A673 (cell line): ENCODE measurements at regions not wholly inside any gene's neighbourhood (a gene's known extent, or its start where the extent isn't known, plus 50 kb on each side); places are given as distances from the start of the nearest gene placed in this dataset.

Source experiments
- BruUV-seq: library from RNA; stranded (reverse); fragments of 400-500 nt; replicated peaks from 2 replicates; lab custom pipeline; 2021; lab: Mats Ljungman, UMichigan
- CTCF ChIA-PET: fragments of 300-600 bp; sonication (Branson Sonifier 250); formaldehyde crosslinking; loops from one replicate; lab custom pipeline; 2022; ENCODE audit warnings: antibody characterized with exemption; lab: Charles Lee
- POLR2A ChIA-PET: fragments of 300-600 bp; sonication (Branson Sonifier 250); formaldehyde crosslinking; loops from one replicate; lab custom pipeline; 2022; ENCODE audit warnings: antibody characterized with exemption; ENCODE audit not compliant: low non-redundant PET; lab: Charles Lee
- DNase-seq: peaks from one replicate; pipeline ENCODE4 v3.0.0-alpha.2; 2015; ENCODE audit warnings: low spot score
- H3K27ac ChIP-seq: fragments of 200-600 bp; sonication (generic); 2 replicates; pipeline ENCODE4 v1.5.1; 2016; ENCODE audit warnings: mixed run types, low read depth, mild to moderate bottlenecking, mixed read lengths, antibody characterized with exemption, low read length; ENCODE audit not compliant: poor library complexity, severe bottlenecking
- H3K27me3 ChIP-seq: fragments of 200-600 bp; sonication (generic); replicated peaks from 2 replicates; pipeline ENCODE4 v1.6.1; 2017; ENCODE audit warnings: mixed run types, low read depth, mild to moderate bottlenecking, mixed read lengths, antibody characterized with exemption, low read length; ENCODE audit not compliant: insufficient read depth, poor library complexity
- H3K36me3 ChIP-seq: fragments of 200-600 bp; sonication (generic); 2 replicates; pipeline ENCODE4 v1.6.1; 2016; ENCODE audit warnings: mixed run types, mild to moderate bottlenecking, mixed read lengths, antibody characterized with exemption, low read length; ENCODE audit not compliant: insufficient read depth, poor library complexity, severe bottlenecking
- H3K4me1 ChIP-seq: fragments of 200-600 bp; sonication (generic); 2 replicates; pipeline ENCODE4 v1.6.1; 2017; ENCODE audit warnings: mixed run types, mild to moderate bottlenecking, mixed read lengths, antibody characterized with exemption, low read length; ENCODE audit not compliant: insufficient read depth, poor library complexity, severe bottlenecking
- H3K4me3 ChIP-seq: fragments of 200-600 bp; sonication (generic); 2 replicates; pipeline ENCODE4 v1.5.1; 2016; ENCODE audit warnings: low read depth, mixed run types, mild to moderate bottlenecking, mixed read lengths, low read length; ENCODE audit not compliant: poor library complexity, severe bottlenecking
- H3K9me3 ChIP-seq: fragments of 200-600 bp; sonication (generic); 2 replicates; pipeline ENCODE4 v1.6.1; 2016; ENCODE audit warnings: mixed run types, low read depth, mild to moderate bottlenecking, mixed read lengths, antibody characterized with exemption, low read length; ENCODE audit not compliant: poor library complexity, severe bottlenecking
- EZH2 ChIP-seq: fragments of 200-600 bp; sonication (generic); IDR thresholded peaks from 2 replicates; pipeline ENCODE4 v1.6.1; 2017; ENCODE audit warnings: borderline replicate concordance, low read depth, mild to moderate bottlenecking, mixed read lengths, antibody characterized with exemption, low read length; ENCODE audit not compliant: poor library complexity, severe bottlenecking
- intact Hi-C: fragments of 100-400 bp; cut with micrococcal nuclease; formaldehyde crosslinking; loops from one replicate; pipeline ENCODE4 v1.10.0; 2022; ENCODE audit not compliant: unreplicated experiment
- TF ChIP-seq, protein P1 (sequence below): fragments of 300-800, 200-600 bp; sonication (generic); conservative IDR thresholded peaks from 2 replicates; pipeline ENCODE4 v1.5.1; 2017; ENCODE audit warnings: low read depth, mild to moderate bottlenecking, antibody characterized with exemption, low read length, moderate library complexity, mixed read lengths

DNA sequence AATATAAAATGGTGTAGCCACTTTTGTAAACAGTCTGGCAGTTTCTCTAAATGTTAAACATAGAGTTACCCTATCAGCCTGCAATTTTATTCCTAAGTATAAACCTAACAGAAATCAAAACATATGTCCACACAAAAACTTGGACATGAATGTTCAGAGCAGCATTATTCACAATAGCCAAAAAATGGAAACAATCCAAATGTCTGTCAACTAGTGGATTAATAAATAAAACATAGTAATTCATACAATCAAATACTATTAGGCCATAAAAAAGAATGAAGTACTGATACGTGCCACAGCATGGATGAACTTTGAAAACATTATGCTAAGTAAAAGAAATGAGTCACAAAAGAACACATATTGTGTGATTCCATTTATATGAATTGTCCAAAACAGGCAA lies 196.5 kb downstream of the NUAK1 start:
- H3K9me3 ChIP-seq = no peaks in the 10 kb centered on the region
- intact Hi-C loops = no loop called here
- TF ChIP-seq EZH2 = no peak
- TF ChIP-seq, protein P1, sequence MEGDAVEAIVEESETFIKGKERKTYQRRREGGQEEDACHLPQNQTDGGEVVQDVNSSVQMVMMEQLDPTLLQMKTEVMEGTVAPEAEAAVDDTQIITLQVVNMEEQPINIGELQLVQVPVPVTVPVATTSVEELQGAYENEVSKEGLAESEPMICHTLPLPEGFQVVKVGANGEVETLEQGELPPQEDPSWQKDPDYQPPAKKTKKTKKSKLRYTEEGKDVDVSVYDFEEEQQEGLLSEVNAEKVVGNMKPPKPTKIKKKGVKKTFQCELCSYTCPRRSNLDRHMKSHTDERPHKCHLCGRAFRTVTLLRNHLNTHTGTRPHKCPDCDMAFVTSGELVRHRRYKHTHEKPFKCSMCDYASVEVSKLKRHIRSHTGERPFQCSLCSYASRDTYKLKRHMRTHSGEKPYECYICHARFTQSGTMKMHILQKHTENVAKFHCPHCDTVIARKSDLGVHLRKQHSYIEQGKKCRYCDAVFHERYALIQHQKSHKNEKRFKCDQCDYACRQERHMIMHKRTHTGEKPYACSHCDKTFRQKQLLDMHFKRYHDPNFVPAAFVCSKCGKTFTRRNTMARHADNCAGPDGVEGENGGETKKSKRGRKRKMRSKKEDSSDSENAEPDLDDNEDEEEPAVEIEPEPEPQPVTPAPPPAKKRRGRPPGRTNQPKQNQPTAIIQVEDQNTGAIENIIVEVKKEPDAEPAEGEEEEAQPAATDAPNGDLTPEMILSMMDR = no peak
- H3K36me3 ChIP-seq = no peaks in the 10 kb centered on the region
- H3K27ac ChIP-seq = no peak overlapping the region
- ChIA-PET CTCF (no interaction called here), POLR2A (no interaction called here)
- DNase-seq = no peak
- H3K4me1 ChIP-seq = no peaks in the 10 kb centered on the region
- no peaks in the 10 kb centered on the region for H3K27me3 ChIP-seq
- no TSS peak for BruUV-seq
- H3K4me3 ChIP-seq = no peak overlapping the region

DNA sequence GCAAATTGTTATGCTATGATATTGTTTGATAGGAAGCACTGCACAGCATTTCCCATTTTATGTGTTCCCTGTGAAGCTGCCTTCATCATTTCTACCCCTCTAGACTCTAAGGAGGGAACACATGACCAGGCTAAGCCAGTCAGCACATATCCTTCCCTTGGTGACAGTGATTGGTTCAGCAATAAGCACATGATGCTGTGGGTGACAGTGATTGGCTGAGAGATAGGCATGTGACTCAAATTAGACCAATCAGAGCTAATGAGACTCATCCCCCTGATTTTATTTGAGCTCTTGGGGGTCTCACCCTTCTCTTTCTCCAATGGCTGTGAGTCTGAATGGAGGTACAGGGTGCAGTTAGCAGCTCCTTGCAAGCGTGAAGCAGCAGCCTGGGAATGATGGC lies 195.2 kb downstream of the NUAK1 start:
- no peak overlapping the region for H3K4me3 ChIP-seq
- H3K36me3 ChIP-seq = no peaks in the 10 kb centered on the region
- no peak for TF ChIP-seq EZH2
- TF ChIP-seq, protein P1 = no peak
- intact Hi-C loops = no loop called here
- H3K27ac ChIP-seq = no peak overlapping the region
- POLR2A ChIA-PET = no interaction called here
- no peaks in the 10 kb centered on the region for H3K27me3 ChIP-seq
- CTCF ChIA-PET = no interaction called here
- no peaks in the 10 kb centered on the region for H3K4me1 ChIP-seq
- BruUV-seq = no TSS peak
- DNase-seq = no peak
- no peaks in the 10 kb centered on the region for H3K9me3 ChIP-seq

DNA sequence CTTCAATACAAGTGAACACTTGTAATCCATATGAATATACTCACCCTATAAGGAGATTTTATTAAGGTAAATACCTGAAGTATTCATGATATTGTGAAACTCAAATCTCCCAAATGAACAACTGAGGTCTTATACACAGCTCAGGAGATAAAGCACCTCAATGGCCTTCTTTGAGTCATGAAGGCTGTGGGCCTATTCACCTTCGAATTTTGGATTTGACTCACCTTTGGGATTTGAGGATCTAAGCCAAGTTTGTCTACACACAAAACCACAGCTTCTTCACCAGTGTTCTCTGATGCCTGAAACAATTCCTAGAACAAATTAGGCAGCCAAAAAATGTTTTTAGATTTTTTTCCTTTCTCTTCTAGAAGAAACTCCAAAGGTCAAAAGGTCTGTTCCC lies 194.1 kb downstream of the NUAK1 start:
- no peak for TF ChIP-seq EZH2
- TF ChIP-seq, protein P1 = no peak
- no peak for DNase-seq
- ChIA-PET CTCF (no interaction called here), POLR2A (no interaction called here)
- Histone ChIP-seq H3K4me1 (no peaks in the 10 kb centered on the region), H3K27ac (no peak overlapping the region), H3K36me3 (no peaks in the 10 kb centered on the region), H3K27me3 (no peaks in the 10 kb centered on the region), H3K9me3 (no peaks in the 10 kb centered on the region), H3K4me3 (no peak overlapping the region)
- intact Hi-C loops = no loop called here
- no TSS peak for BruUV-seq
